ENCODE measurements at regions not wholly inside any gene's neighbourhood (a gene's known extent, or its start where the extent isn't known, plus 50 kb on each side); places are given as distances from the start of the nearest gene placed in this dataset.

- no peaks in the 10 kb centered on the region for H3K9me2 ChIP-seq (ENCODE audit: insufficient read depth)
- H3K27me3 ChIP-seq (ENCODE audit: insufficient read depth) = no peaks in the 10 kb centered on the region
- no peaks in the 10 kb centered on the region for H3K36me3 Mint-ChIP-seq (ENCODE audit: low read depth)
- ATAC-seq (no peak), DNase-seq (ENCODE audit: low spot score) (no peak)
- H3K4me1 Mint-ChIP-seq = peaks cover 20% of the 10 kb centered on the region
- H3F3A ChIP-seq (replicated peaks; ENCODE audit: low read depth) = no peaks in the 10 kb centered on the region
- H2AFZ ChIP-seq = no peak overlapping the region
- H3K9me3 Mint-ChIP-seq = no peaks in the 10 kb centered on the region; the same call in 2 of the 3 replicates
- no peak overlapping the region for H3K4me3 ChIP-seq
- H4K20me1 ChIP-seq (replicated peaks; ENCODE audit: insufficient read depth) = no peaks in the 10 kb centered on the region
- no peak overlapping the region for H3K27ac ChIP-seq (ENCODE audit: low read depth)
- peaks cover 8% of the 10 kb centered on the region for H3K27me3 Mint-ChIP-seq (ENCODE audit: insufficient read depth, low read depth, poor library complexity)
- no peaks in the 10 kb centered on the region for H3K79me2 ChIP-seq (replicated peaks; ENCODE audit: insufficient read depth)
- no peak overlapping the region for H3K27ac Mint-ChIP-seq
- no peak overlapping the region for H3K4me3 Mint-ChIP-seq
- H3K4me1 ChIP-seq (ENCODE audit: insufficient read depth) = no peaks in the 10 kb centered on the region
- no peak overlapping the region for H3K4me2 ChIP-seq
- H3K36me3 ChIP-seq (ENCODE audit: insufficient read depth) = no peaks in the 10 kb centered on the region
- TF ChIP-seq NANOG (IDR thresholded peaks at IDR 0.05; ENCODE audit: borderline replicate concordance) (no peak), POLR2AphosphoS5 (IDR thresholded peaks at IDR 0.05; ENCODE audit: low read depth) (no peak), EZH2 (IDR thresholded peaks at IDR 0.05; ENCODE audit: low read depth, unreplicated experiment) (no peak), STAT1 (IDR thresholded peaks at IDR 0.05; ENCODE audit: unreplicated experiment) (no peak), JUNB (IDR thresholded peaks at IDR 0.05; ENCODE audit: unreplicated experiment) (no peak), ZNF331 (CRISPR knock-in tag; IDR thresholded peaks at IDR 0.05; ENCODE audit: low read depth) (no peak), EZH2phosphoT487 (IDR thresholded peaks at IDR 0.05; ENCODE audit: unreplicated experiment) (no peak)
- TF ChIP-seq, protein P1, sequence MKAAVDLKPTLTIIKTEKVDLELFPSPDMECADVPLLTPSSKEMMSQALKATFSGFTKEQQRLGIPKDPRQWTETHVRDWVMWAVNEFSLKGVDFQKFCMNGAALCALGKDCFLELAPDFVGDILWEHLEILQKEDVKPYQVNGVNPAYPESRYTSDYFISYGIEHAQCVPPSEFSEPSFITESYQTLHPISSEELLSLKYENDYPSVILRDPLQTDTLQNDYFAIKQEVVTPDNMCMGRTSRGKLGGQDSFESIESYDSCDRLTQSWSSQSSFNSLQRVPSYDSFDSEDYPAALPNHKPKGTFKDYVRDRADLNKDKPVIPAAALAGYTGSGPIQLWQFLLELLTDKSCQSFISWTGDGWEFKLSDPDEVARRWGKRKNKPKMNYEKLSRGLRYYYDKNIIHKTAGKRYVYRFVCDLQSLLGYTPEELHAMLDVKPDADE (IDR thresholded peaks at IDR 0.05) = no peak
- TF ChIP-seq, protein P2, sequence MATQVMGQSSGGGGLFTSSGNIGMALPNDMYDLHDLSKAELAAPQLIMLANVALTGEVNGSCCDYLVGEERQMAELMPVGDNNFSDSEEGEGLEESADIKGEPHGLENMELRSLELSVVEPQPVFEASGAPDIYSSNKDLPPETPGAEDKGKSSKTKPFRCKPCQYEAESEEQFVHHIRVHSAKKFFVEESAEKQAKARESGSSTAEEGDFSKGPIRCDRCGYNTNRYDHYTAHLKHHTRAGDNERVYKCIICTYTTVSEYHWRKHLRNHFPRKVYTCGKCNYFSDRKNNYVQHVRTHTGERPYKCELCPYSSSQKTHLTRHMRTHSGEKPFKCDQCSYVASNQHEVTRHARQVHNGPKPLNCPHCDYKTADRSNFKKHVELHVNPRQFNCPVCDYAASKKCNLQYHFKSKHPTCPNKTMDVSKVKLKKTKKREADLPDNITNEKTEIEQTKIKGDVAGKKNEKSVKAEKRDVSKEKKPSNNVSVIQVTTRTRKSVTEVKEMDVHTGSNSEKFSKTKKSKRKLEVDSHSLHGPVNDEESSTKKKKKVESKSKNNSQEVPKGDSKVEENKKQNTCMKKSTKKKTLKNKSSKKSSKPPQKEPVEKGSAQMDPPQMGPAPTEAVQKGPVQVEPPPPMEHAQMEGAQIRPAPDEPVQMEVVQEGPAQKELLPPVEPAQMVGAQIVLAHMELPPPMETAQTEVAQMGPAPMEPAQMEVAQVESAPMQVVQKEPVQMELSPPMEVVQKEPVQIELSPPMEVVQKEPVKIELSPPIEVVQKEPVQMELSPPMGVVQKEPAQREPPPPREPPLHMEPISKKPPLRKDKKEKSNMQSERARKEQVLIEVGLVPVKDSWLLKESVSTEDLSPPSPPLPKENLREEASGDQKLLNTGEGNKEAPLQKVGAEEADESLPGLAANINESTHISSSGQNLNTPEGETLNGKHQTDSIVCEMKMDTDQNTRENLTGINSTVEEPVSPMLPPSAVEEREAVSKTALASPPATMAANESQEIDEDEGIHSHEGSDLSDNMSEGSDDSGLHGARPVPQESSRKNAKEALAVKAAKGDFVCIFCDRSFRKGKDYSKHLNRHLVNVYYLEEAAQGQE (IDR thresholded peaks at IDR 0.05; ENCODE audit: unreplicated experiment) = no peak
Measured at GRCh38 chr1:47579809-47580208, 142.0 kb downstream of the FOXD2 start.

DNA sequence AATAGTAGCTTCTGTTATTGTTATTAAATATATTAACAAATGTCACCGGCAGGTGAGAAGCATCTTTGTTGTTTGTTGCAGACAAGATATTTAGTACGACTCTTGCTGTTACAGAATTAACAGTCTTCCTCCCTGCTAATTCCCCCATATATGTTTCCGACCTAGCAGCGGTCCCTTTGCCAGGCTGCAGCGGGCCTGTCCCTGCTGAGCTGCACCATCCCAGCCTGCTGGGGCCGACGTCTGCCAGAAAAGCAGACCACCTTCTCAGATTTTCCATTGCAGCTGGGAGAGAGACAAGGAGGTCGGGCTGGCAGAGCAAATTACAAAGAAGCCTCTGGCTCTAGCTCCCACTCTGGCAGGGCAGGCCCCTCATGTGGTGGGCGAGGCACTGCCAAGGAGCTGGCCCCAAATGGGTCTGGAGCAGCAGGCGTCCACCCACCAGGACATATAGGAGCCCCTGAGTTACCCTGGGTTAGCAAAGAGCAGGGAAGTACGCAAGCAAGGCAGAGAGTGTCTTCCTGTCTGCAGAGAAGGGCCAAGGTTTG, 142.7 kb downstream of the FOXD2 start:
- H3K27me3 Mint-ChIP-seq (ENCODE audit: insufficient read depth, low read depth, poor library complexity) = peaks cover 8% of the 10 kb centered on the region
- no peak overlapping the region for H2AFZ ChIP-seq
- H3K79me2 ChIP-seq (replicated peaks; ENCODE audit: insufficient read depth) = no peaks in the 10 kb centered on the region
- H3K27me3 ChIP-seq (ENCODE audit: insufficient read depth) = no peaks in the 10 kb centered on the region
- no peaks in the 10 kb centered on the region for H3K9me2 ChIP-seq (ENCODE audit: insufficient read depth)
- H3K4me2 ChIP-seq = no peak overlapping the region
- H4K20me1 ChIP-seq (replicated peaks; ENCODE audit: insufficient read depth) = no peaks in the 10 kb centered on the region
- ATAC-seq (no peak), DNase-seq (ENCODE audit: low spot score) (no peak)
- no peak overlapping the region for H3K27ac ChIP-seq (ENCODE audit: low read depth)
- no peak overlapping the region for H3K27ac Mint-ChIP-seq
- H3K9me3 Mint-ChIP-seq = no peaks in the 10 kb centered on the region; the same call in 2 of the 3 replicates
- no peak overlapping the region for H3K4me3 Mint-ChIP-seq
- H3K4me3 ChIP-seq = no peak overlapping the region
- no peaks in the 10 kb centered on the region for H3K4me1 ChIP-seq (ENCODE audit: insufficient read depth)
- no peaks in the 10 kb centered on the region for H3K36me3 Mint-ChIP-seq (ENCODE audit: low read depth)
- H3F3A ChIP-seq (replicated peaks; ENCODE audit: low read depth) = no peaks in the 10 kb centered on the region
- no peaks in the 10 kb centered on the region for H3K36me3 ChIP-seq (ENCODE audit: insufficient read depth)
- H3K4me1 Mint-ChIP-seq = peaks cover 20% of the 10 kb centered on the region
- TF ChIP-seq STAT1 (IDR thresholded peaks at IDR 0.05; ENCODE audit: unreplicated experiment) = no peak
- no peak for TF ChIP-seq POLR2AphosphoS5 (IDR thresholded peaks at IDR 0.05; ENCODE audit: low read depth)
- TF ChIP-seq, protein P1 (IDR thresholded peaks at IDR 0.05) = no peak
- TF ChIP-seq ZNF114 (CRISPR knock-in tag; IDR thresholded peaks at IDR 0.05) = no peak
- TF ChIP-seq CREB1 (CRISPR knock-in tag; IDR thresholded peaks at IDR 0.05; ENCODE audit: low read depth) = no peak
- TF ChIP-seq JUNB (IDR thresholded peaks at IDR 0.05; ENCODE audit: unreplicated experiment) = no peak
